Neural cell (in vitro differentiated cells): ENCODE measurements at regions not wholly inside any gene's neighbourhood (a gene's known extent, or its start where the extent isn't known, plus 50 kb on each side); places are given as distances from the start of the nearest gene placed in this dataset.

Experiments used
- RAD21 ChIP-seq: fragments of 450-650 bp; conservative IDR thresholded peaks from 2 replicates; pipeline ENCODE4 v1.6.1; 2014; ENCODE audit warnings: antibody characterized with exemption, mild to moderate bottlenecking, moderate library complexity
- TF ChIP-seq, protein P1 (sequence below): fragments of 450-650 bp; IDR thresholded peaks from 2 replicates; pipeline ENCODE4 v1.5.1; 2014; ENCODE audit warnings: antibody characterized with exemption, mild to moderate bottlenecking, moderate library complexity; ENCODE audit not compliant: poor library complexity, severe bottlenecking

DNA sequence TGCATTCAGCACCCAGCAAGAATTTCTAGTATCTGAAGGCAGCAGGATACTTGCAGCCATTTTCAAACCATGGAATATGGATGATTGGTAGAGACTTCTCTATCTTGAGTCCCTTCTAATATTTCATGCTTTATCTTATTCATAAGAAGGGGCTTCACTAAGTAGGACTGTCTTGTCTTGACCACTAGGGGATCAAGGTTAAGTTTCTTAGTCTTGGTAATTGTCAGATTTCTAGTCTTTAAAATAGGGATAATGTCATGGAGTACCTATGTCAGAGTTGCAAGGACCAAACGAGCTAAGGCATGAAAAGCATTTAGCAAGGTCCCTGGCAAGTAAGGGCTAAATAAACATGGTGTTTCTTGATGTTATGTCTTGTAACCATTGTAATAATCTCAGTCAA, 68.5 kb upstream of the ESR1 start:
- TF ChIP-seq, protein P1, sequence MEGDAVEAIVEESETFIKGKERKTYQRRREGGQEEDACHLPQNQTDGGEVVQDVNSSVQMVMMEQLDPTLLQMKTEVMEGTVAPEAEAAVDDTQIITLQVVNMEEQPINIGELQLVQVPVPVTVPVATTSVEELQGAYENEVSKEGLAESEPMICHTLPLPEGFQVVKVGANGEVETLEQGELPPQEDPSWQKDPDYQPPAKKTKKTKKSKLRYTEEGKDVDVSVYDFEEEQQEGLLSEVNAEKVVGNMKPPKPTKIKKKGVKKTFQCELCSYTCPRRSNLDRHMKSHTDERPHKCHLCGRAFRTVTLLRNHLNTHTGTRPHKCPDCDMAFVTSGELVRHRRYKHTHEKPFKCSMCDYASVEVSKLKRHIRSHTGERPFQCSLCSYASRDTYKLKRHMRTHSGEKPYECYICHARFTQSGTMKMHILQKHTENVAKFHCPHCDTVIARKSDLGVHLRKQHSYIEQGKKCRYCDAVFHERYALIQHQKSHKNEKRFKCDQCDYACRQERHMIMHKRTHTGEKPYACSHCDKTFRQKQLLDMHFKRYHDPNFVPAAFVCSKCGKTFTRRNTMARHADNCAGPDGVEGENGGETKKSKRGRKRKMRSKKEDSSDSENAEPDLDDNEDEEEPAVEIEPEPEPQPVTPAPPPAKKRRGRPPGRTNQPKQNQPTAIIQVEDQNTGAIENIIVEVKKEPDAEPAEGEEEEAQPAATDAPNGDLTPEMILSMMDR, result no peak
- TF ChIP-seq RAD21, result no peak
